GM12878 (cell line): ENCODE measurements at regions not wholly inside any gene's neighbourhood (a gene's known extent, or its start where the extent isn't known, plus 50 kb on each side); places are given as distances from the start of the nearest gene placed in this dataset.

Experiments used
- ATAC-seq: fragments of 200-7000 bp; cut with Tn5 transposase; 3 replicates; pipeline ENCODE4 v1.9.1; 2020; ENCODE audit warnings: mild to moderate bottlenecking, moderate library complexity
- BruUV-seq: library from RNA; stranded (reverse); fragments of 400-500 nt; replicated peaks from 2 replicates; lab custom pipeline; 2021; lab: Mats Ljungman, UMichigan
- CTCF ChIA-PET: fragments of 300-600 bp; sonication (Branson Sonifier 250); formaldehyde crosslinking; extraction: SDS; loops from one replicate; lab custom pipeline; 2021; ENCODE audit warnings: inconsistent platforms; lab: Yijun Ruan, JAX
- POLR2A ChIA-PET: fragments of 350-600 bp; formaldehyde crosslinking; extraction: SDS; loops from one replicate; lab custom pipeline; 2021; ENCODE audit warnings: inconsistent platforms; lab: Charles Lee
- RAD21 ChIA-PET: fragments of 300-600 bp; sonication (Branson Sonifier 250); formaldehyde crosslinking; loops from one replicate; lab custom pipeline; 2023; ENCODE audit warnings: antibody characterized with exemption; ENCODE audit not compliant: unreplicated experiment; lab: Charles Lee
- SMC1A ChIA-PET: fragments of 300-600 bp; sonication (Branson Sonifier 250); formaldehyde crosslinking; loops from one replicate; lab custom pipeline; 2023; ENCODE audit not compliant: unreplicated experiment, uncharacterized antibody; lab: Charles Lee
- DNase-seq: peaks from one replicate; pipeline ENCODE4 v3.0.0-alpha.2; 2011; ENCODE audit warnings: low read depth, low spot score
- FAIRE-seq: peaks from 3 replicates; lab custom pipeline; 2011; peaks lifted over from hg19 to GRCh38; lab: Jason Lieb, UNC
- H2AFZ ChIP-seq: 2 replicates; pipeline ENCODE4 v1.6.0; 2011; ENCODE audit warnings: low read depth, low read length, control low read depth; ENCODE audit not compliant: control insufficient read depth
- H3K27ac ChIP-seq: 2 replicates; pipeline ENCODE4 v1.5.1; 2011; ENCODE audit warnings: control low read depth; ENCODE audit not compliant: control insufficient read depth, insufficient read depth
- H3K27me3 ChIP-seq, 2 experiments: replicated peaks in 1 of 2; 2 replicates each; pipeline versions ENCODE4 v1.6.0 to v1.6.1; 2011; ENCODE audit warnings: low read length in 1 of 2; ENCODE audit not compliant: control insufficient read depth in 2 of 2, insufficient read depth in 2 of 2
- H3K36me3 ChIP-seq, 2 experiments: 2 replicates each; pipeline ENCODE4 v1.5.1; 2011; ENCODE audit warnings: low read length in 1 of 2; ENCODE audit not compliant: control insufficient read depth in 2 of 2, insufficient read depth in 2 of 2
- H3K4me1 ChIP-seq: 2 replicates; pipeline ENCODE4 v1.6.1; 2011; ENCODE audit warnings: mild to moderate bottlenecking, low read length, moderate library complexity, mixed read lengths; ENCODE audit not compliant: control insufficient read depth, insufficient read depth
- H3K4me2 ChIP-seq: 2 replicates; pipeline ENCODE4 v1.6.0; 2011; ENCODE audit warnings: control low read depth; ENCODE audit not compliant: control insufficient read depth, insufficient read depth
- H3K4me3 ChIP-seq: fragments of 200-600 bp; sonication (generic); 2 replicates; pipeline ENCODE4 v1.5.1; 2016
- H3K79me2 ChIP-seq: 2 replicates; pipeline ENCODE4 v1.6.0; 2011; ENCODE audit warnings: low read length; ENCODE audit not compliant: control insufficient read depth, insufficient read depth
- H3K9ac ChIP-seq: 2 replicates; pipeline ENCODE4 v1.8.0; 2011; ENCODE audit warnings: low read length, control low read depth, mixed read lengths; ENCODE audit not compliant: control insufficient read depth, insufficient read depth
- H3K9me3 ChIP-seq: replicated peaks from 3 replicates; pipeline ENCODE4 v1.5.1; 2011; ENCODE audit warnings: mild to moderate bottlenecking, low read length; ENCODE audit not compliant: control insufficient read depth, insufficient read depth
- H4K20me1 ChIP-seq: 2 replicates; pipeline ENCODE4 v1.6.0; 2011; ENCODE audit not compliant: control insufficient read depth, insufficient read depth
- ASH2L ChIP-seq: fragments of 300-600, 200-600 bp; sonication (generic); IDR thresholded peaks from 2 replicates; pipeline ENCODE4 v1.6.1; 2017; ENCODE audit warnings: low read depth, mild to moderate bottlenecking, borderline replicate concordance
- BCL3 ChIP-seq: IDR thresholded peaks from 2 replicates; pipeline ENCODE4 v1.6.1; 2011; ENCODE audit warnings: borderline replicate concordance, low read depth, mild to moderate bottlenecking, moderate library complexity, low read length; ENCODE audit not compliant: insufficient read depth, poor library complexity, severe bottlenecking
- BHLHE40 ChIP-seq, 2 experiments: fragments of 450-650 bp in 1 of 2; IDR thresholded peaks; 2 replicates each; pipeline ENCODE4 v1.6.1; 2011 to 2017; ENCODE audit warnings: low read depth in 2 of 2, borderline replicate concordance in 1 of 2, improper control_type of control experiment in 1 of 2, low read length in 1 of 2, mild to moderate bottlenecking in 1 of 2
- CREM ChIP-seq: IDR thresholded peaks from 2 replicates; pipeline ENCODE4 v1.6.1; 2014; ENCODE audit warnings: antibody characterized with exemption, low read depth
- EZH2 ChIP-seq: IDR thresholded peaks from 2 replicates; pipeline ENCODE4 v1.6.1; 2012; ENCODE audit warnings: low read depth, mild to moderate bottlenecking, control low read depth, inconsistent platforms, low read length, borderline replicate concordance; ENCODE audit not compliant: control insufficient read depth
- IRF3 ChIP-seq: fragments of 450-650 bp; IDR thresholded peaks from 2 replicates; pipeline ENCODE4 v1.6.1; 2014; ENCODE audit warnings: mild to moderate bottlenecking
- KDM1A ChIP-seq: fragments of 200-600 bp; sonication (generic); IDR thresholded peaks from 2 replicates; pipeline ENCODE4 v1.6.1; 2016; ENCODE audit warnings: borderline replicate concordance
- PAX8 ChIP-seq: fragments of 450-650 bp; IDR thresholded peaks from 2 replicates; pipeline ENCODE4 v1.6.1; 2017; ENCODE audit warnings: mild to moderate bottlenecking, moderate library complexity
- TCF3 ChIP-seq: IDR thresholded peaks from 2 replicates; pipeline ENCODE4 v1.6.1; 2012; ENCODE audit warnings: low read depth, mild to moderate bottlenecking, low read length, borderline replicate concordance; ENCODE audit not compliant: insufficient read depth
- WGBS: methylation state at CpG from one replicate; pipeline ENCODE4 v1.1.6; 2016; ENCODE audit warnings: low lambda C conversion rate; ENCODE audit not compliant: insufficient replicate concordance, insufficient coverage; ENCODE audit errors: missing lambda C conversion rate; 5-methylcytosine and 5-hydroxymethylcytosine counted together
- in situ Hi-C: fragments of 300-500 bp; cut with MboI; formaldehyde crosslinking; loops from 9 replicates; pipeline ENCODE4 v1.14.3; 2018; ENCODE audit warnings: mixed read lengths
- intact Hi-C: fragments of 100-400 bp; cut with micrococcal nuclease; formaldehyde crosslinking; loops from one replicate; pipeline ENCODE4 v1.14.2; 2022; ENCODE audit not compliant: unreplicated experiment
- TF ChIP-seq, protein P1 (sequence below): fragments of 150-350 bp; IDR thresholded peaks from 2 replicates; pipeline ENCODE4 v1.6.1; 2014; ENCODE audit warnings: mild to moderate bottlenecking, low read depth, low read length
- TF ChIP-seq, protein P2 (sequence below): IDR thresholded peaks from 2 replicates; pipeline ENCODE4 v1.6.1; 2012; ENCODE audit warnings: low read length, inconsistent platforms

DNA sequence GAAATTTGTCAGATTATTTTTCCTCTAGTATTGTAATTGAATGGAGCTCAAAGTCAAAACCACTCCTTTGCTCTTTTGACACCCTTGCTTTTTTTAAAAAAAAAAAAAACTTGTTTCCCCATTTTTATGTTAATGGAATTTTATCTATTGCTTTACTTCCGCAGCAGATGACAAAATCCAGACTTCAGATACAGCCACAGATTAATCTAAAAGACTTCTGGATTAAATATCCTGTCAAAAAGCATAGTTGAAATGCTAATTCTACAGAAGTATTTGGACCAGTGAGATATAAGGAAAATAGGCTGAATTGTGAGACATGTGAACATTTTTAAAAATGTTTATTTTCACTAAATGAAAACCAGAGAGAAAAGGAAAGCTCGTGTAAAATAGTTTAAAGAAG is 341.4 kb downstream of the BMP2 start:
- intact Hi-C loops, result no loop called here
- RAD21 ChIA-PET, result interaction anchor here (0.7 to 1.6 kb wide), 2 partner anchors 16 to 177 kb away, joined by 4 to 5 read pairs; no protein-coding TSS in a partner anchor
- H3K27me3 ChIP-seq, result no peaks in the 10 kb centered on the region
- no peaks in the 10 kb centered on the region for H3K79me2 ChIP-seq
- in situ Hi-C loops, result no loop called here
- no peaks in the 10 kb centered on the region for H3K4me1 ChIP-seq
- no peak overlapping the region for H3K4me3 ChIP-seq
- DNase-seq (no peak), ATAC-seq (no peak), FAIRE-seq (no peak)
- no peak overlapping the region for H2AFZ ChIP-seq
- CTCF ChIA-PET, result interaction anchor here (1.2 to 1.6 kb wide), 3 partner anchors 14 to 281 kb away, joined by 3 to 6 read pairs (median 4); no protein-coding TSS in a partner anchor
- no TSS peak for BruUV-seq
- POLR2A ChIA-PET, result interaction anchor here (0.6 kb wide), 1 partner anchor 265 kb away, joined by 4 read pairs; no protein-coding TSS in a partner anchor
- H3K36me3 ChIP-seq, result no peaks in the 10 kb centered on the region
- no peak overlapping the region for H3K27ac ChIP-seq
- TF ChIP-seq, protein P1, sequence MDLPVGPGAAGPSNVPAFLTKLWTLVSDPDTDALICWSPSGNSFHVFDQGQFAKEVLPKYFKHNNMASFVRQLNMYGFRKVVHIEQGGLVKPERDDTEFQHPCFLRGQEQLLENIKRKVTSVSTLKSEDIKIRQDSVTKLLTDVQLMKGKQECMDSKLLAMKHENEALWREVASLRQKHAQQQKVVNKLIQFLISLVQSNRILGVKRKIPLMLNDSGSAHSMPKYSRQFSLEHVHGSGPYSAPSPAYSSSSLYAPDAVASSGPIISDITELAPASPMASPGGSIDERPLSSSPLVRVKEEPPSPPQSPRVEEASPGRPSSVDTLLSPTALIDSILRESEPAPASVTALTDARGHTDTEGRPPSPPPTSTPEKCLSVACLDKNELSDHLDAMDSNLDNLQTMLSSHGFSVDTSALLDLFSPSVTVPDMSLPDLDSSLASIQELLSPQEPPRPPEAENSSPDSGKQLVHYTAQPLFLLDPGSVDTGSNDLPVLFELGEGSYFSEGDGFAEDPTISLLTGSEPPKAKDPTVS, result no peak
- TF ChIP-seq BHLHE40 (IDR thresholded peaks at IDR 0.05; ENCODE audit: borderline replicate concordance in 1 of 2, low read depth in 2 of 2, low read length in 1 of 2) (no peak), IRF3 (no peak), TCF3 (no peak), PAX8 (no peak), CREM (no peak), ASH2L (no peak), EZH2 (no peak), KDM1A (no peak), BCL3 (no peak)
- TF ChIP-seq, protein P2, sequence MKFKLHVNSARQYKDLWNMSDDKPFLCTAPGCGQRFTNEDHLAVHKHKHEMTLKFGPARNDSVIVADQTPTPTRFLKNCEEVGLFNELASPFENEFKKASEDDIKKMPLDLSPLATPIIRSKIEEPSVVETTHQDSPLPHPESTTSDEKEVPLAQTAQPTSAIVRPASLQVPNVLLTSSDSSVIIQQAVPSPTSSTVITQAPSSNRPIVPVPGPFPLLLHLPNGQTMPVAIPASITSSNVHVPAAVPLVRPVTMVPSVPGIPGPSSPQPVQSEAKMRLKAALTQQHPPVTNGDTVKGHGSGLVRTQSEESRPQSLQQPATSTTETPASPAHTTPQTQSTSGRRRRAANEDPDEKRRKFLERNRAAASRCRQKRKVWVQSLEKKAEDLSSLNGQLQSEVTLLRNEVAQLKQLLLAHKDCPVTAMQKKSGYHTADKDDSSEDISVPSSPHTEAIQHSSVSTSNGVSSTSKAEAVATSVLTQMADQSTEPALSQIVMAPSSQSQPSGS, result no peak
- WGBS, result 24% methylated on average over 2 of the region's 2 CpGs
- no peak overlapping the region for H3K4me2 ChIP-seq
- no peaks in the 10 kb centered on the region for H3K9me3 ChIP-seq
- H4K20me1 ChIP-seq, result no peaks in the 10 kb centered on the region
- SMC1A ChIA-PET, result interaction anchor here (0.6 to 1.5 kb wide), 3 partner anchors 77 to 343 kb away, joined by 3 read pairs; no protein-coding TSS in a partner anchor
- H3K9ac ChIP-seq, result no peak overlapping the region
